GM19397 (cell line): ENCODE measurements at regions not wholly inside any gene's neighbourhood (a gene's known extent, or its start where the extent isn't known, plus 50 kb on each side); places are given as distances from the start of the nearest gene placed in this dataset.
"Not testable (repeated sequence)": the region's sequence is repeated elsewhere in the genome, so short reads cannot be mapped to it uniquely, and the experiment has no call there.

ENCODE experiments used
- ATAC-seq: cut with Tn5 transposase; IDR thresholded peaks from one replicate; pipeline ENCODE4 v1.9.1; 2021; ENCODE audit warnings: mild to moderate bottlenecking, moderate library complexity; ENCODE audit not compliant: unreplicated experiment

DNA sequence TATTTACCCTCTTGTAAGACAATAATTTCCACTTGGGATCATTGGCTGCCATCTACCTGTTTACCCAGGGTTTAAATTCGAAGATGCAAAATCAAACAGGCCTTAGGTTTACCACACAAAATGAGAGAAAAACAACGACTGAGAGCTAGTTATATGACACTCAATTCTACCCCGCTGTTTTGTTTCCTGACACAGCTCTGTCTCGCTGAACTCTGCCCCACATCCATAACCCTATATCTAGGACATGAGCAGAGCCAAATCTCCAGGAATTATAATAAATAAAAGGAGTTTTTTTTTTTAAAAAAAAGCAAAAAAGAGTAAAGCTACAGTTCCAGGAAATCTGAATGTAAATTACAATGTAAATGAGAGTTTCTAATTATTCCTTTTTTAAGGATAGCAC, 165.4 kb upstream of the NR2F2 start:
- ATAC-seq = no peak

DNA sequence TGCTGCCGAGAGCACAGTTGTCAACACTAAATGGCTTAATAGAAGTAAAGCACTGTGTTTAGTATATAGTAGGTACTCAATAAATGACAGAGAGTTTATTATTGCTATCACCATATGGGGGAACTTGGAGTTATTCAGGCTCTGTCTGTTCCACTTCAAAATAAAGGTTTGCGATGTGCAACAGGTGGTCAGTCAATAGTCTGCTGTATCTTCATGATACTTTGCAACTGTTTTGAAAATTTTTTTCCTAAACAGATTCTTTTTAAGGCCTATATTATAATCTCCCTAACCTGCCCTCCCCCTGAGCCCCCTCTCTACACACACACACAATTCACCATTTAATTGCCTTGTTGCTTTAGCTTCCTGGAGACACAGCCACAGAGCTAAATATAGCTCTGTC, 164.7 kb upstream of the NR2F2 start:
- ATAC-seq = no peak

DNA sequence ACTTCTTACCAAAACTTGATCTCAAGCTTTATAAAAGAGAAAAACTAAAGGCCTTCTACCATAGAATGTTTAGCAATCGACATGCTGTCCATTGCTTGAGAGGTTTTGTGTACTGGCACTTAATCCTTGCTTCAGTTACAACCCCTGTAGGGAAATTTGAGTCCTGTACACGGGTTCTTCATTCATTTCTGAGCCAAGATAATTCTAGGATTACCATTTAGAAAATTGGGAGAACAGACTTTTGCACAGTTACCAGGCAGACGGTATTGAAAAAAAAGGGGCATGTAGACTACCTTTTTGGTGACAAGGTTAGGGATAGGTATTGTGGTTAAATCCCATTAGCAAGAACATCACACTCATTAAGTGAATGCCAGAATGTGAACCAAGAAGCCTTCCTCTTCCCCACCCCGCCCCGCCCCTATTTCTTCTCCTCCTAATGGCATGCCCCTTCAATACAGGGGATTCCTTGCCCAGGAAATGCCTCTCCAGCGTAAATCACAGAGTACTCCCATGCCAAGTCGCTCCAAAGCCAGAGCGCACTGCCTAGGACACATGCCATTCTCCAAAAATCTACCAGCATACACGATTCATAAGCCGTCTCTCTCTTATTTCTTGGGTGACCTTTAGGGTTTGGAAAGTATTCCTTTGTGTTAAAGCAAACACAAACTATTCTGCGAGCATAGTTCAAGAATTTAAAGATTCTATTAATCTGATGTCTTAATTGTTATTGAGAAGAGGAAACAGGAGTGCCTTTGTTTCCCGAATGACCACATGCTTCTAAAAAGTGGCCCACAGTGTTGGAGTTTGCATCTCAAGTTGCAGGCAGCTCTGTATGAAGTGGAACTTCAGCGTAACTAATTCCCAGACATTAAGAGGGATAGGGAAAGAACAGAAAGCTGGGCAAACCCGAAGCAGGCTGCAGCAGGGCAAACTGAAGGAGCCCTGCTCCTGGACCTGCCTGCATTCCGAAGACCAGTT, 164.0 kb upstream of the NR2F2 start:
- no peak for ATAC-seq

DNA sequence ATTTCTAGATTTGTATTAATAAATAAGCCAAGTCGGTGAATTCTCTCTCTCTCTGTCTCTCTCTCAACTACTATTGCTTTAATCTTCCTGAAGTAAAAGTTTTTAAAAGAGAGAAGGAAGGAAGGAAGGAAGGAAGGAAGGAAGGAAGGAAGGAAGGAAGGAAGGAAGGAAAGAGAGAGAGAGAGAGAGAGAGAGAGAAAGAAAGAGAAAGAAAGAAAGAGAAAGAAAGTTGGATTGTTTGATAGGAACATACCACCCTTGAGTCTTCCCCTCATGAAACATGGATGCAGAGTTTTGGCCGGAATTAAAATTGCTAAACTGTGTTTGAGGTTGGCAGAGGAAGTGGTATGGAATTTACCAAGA, 159.9 kb upstream of the NR2F2 start:
- ATAC-seq = not testable (repeated sequence)

DNA sequence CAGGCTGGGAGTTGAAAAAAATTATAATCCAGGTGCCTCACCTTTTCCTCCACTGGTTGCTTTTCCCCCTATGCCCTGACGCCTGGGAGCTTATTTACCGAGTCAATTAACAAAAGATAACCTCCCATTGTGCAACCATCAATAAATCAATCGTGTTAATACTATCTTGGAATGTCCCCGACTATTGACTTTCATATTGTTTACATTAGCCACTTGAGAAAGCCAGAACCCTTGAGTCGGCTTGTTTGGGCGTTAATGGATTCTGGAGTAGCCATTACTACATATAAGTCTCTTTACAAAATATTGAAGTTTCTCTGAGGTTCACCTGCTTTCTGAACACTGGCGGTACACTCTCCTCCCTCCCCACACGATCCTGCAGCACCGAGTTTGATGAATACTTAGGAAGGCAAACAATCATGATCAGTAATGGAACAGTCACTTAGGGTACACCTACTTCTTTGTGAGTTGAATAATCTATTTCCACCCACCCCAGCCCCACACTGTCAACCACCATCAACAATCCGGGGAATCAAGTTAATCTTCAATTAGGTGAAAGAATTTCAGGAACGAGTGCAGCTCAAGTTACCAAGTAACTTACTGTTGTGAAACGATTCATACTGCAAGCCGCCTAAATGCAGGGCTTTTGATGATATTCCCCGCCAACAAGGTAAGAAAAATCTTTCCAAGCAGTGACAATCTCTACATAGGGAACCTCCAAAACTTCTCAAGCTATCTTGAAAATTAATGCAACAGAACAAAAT, 159.3 kb upstream of the NR2F2 start:
- ATAC-seq = no peak

DNA sequence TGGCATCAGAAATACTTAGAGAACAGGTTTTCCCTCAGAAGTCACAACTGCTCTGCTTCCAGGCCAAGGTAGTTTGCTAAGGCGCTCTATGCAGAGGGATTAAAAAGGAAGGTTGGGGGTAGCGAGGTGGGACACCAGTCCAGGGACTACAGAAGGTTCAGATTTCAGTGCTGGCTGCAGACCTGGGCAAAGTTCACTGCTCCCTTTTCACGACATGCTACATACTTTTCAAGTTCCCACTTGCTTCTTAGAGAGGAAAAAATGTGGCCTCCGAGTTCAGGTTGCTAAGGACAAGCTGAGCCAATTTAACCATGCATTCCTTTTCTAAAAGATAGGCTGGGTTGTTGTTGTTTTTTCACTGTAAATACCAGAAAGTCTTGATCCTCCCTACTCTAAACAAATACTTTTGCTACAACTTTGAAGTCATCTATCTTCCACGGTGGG, 158.6 kb upstream of the NR2F2 start:
- ATAC-seq = no peak

DNA sequence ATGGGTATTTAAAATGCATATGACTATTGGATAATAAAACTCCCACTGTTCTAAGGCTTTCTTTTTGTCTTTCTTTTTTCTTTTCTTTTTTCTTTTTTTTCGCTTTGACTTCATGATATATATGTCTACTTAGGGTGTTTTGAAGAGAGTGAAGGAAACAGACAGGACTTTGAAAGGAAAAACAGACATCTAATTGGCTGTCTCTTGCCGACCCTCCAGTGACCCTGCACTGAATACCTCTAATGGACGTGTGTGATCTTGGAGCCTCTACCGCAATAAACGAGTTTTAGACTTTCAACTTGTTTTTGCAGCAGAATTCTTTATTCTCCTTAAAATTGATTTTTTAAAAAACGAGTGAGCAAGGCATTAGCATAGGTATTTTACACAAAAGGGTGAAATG, 158.1 kb upstream of the NR2F2 start:
- ATAC-seq = no peak

DNA sequence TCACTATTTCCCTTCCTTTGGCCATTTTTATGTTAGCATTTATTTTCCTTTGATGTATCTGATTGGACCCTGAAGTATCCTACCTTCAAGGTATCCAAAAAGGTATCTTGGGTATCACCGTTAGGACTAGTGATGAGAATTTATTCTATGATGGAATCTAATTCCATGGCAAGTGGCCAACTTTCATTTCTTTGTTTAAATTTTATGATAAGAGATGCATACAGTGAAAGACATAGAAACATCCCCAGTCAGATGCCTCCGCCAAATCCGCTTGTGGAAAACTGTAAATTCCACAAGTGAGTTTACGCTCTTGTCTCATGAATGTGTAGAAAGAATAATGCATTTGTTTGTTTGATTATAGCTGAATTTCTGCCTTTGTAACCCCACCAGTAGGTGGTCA, 153.7 kb upstream of the NR2F2 start:
- no peak for ATAC-seq

DNA sequence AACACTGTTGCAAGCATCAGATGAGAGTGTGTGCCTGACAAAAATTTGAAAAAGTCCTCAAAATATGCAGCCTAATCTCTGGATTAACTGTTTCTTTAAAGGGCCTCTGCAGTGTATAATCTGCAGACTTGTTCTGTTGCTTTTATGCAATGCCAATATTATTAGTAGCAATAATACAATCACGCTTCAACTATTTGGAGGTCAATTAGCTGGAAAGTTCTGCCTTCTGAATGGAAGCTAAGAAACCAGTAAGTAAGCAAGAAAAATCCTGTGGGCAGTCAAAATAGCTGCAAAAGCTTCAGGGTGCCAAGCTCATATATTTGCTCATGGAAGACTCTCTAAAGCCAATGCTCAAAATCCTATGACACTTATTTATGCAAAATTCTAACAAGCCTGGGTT, 153.2 kb upstream of the NR2F2 start:
- ATAC-seq = no peak

DNA sequence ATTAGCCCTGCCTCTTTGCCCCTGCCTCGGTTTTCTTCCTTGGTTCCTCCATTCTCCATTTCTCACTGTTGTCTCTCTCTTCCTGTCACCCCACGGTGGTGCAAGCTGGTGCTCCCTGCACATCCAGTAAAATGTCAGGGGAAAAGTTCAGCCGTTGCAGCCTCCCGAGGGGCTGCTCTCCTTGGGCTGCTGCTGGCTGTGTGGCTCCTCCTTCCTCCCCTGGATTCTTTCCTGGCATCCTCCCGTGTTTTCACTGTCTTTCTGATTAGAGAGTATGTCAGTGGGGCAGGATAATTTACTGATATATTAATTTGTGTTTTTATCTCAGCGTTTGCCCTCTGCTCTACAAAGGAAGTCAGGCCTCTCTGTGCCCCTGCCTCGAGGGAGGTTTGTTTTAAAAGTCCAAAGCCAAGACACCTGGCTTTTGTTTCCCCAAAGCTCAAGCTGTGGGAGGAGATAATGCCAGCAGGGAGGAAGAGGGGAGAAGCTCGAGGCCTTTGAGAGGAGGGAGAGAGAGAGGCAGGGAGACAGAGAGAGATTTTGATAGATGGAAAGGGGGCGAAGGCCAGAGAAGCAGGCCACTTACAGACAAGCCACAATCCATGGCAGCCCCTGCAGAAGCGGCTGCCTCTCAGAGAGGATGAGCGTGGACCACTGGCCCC, 150.3 kb upstream of the NR2F2 start:
- ATAC-seq = no peak

DNA sequence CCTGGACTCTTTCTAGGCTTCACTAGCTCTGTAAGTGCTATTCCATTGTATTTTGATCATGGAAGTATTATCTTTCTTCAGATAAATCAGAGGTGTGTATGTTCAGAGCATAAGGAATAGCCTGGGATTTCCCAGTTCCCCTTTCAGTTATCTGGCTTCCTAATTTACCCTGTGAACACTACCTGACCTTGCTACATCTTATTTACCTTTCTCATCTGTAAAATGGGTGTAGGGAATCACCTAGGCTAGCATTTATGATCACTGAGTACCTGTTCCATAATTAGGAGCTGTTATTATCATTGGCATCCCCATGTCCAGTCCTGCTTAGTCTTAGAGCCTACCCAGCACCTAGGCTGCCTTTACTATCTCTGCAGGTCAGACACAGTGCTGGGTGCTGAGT, 149.3 kb upstream of the NR2F2 start:
- ATAC-seq = no peak

DNA sequence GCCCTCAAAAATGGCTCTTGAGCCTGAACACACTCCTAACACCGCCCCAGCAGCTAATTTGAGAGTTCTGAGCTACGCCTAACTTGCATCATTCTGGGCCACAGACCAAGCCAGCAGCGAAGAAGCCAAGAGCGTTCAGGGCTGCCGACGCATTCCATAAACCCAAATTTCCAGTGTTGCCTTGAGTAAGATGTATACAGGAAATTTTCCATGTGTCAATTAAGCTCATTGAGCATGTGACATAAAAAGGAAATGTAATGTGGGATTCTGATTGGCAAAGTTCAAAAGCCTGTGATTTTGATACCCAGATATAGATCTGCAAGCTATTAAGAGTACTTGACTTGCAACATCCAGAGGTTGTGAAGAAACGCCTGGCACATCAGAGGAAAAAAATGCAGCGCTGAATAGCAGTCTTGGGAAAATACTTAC, 148.6 kb upstream of the NR2F2 start:
- no peak for ATAC-seq

DNA sequence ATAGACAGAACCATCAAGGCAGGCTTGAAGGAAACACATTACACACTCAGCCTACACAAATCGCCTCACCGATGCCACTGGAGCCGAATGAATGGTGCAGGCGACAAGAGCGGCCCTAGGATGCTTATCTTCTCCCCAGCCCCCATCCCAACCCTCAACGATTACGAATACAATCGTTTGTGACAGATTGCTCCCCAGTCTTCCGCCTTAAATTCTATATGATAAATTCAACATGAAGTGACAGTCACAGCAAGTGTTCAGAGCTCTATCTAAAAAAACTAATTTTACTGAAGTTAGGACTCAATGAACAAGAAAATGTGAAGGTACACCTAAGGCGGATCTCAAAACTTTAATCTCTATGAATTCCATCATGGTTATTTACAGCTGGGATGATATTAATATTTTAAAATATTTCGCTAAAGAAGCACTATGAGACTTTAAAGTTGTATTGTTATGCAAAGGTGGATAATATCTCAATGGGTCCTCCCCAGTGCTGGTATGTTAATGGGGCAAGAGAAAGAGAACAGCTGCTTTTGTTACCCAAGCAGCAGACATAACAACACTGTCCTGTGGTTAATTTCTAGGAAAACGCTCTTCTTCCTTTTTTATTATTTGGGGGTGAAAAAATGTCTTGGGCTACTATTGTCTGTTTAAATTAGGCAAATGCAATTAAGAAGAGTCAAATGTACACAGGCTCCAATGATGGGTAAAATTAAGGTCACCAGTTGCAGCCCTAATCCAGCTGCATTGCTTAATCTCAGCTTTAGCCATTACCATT, 147.6 kb upstream of the NR2F2 start:
- ATAC-seq = no peak

DNA sequence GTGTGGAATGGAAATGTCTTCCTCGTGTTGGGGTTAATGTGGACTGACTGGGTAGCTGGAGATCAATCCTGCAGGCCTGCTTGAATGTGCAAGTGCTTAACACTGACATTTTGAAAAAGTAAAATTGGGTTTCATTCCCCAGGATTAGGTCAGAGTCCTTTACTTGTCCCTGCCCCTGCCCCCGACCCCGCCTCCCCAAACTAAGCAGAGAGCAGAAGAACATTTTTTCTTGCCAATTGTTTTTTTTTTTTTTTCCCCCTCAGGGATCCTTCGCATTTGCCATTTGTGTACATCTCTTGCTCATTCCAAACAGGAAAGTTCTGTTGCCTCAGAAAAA, 147.0 kb upstream of the NR2F2 start:
- ATAC-seq = no peak

DNA sequence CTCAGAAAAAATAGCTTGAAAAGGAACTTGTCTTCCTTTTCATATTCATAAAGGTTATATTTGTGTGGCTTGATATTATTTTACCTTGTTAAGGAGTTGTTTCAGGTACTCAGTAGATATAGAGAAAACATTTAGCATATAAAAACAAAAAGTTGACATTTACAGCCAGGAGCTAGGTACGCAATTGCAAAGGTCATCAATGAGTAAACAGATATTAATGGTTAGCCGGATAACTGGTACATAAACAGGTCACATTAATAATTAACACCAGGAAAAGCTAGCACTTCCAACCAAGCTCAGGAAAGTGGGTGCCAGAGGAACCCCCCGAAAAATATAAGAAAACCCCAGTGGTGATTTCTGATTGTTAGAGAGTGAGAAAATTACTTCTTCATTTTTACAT, 146.6 kb upstream of the NR2F2 start:
- ATAC-seq = no peak

DNA sequence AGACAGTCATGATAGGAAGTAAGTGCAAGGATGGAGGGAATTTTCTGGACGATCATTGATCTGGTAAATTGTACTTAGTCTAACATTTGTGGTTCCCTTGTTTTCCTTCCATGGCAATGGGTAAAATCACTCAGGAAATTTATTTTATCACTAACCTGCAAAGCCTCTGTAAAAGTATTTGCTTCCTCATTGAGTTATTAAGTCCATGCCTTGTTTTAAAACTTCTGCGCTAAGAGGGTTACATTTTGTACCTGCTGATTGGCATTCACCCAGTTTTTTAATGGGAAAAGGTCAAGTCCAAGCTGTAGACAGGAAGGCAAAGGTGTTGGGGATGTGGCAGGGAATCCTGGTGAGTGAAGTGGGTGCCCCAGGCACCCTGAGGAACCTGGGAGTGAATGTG, 146.2 kb upstream of the NR2F2 start:
- ATAC-seq = no peak

DNA sequence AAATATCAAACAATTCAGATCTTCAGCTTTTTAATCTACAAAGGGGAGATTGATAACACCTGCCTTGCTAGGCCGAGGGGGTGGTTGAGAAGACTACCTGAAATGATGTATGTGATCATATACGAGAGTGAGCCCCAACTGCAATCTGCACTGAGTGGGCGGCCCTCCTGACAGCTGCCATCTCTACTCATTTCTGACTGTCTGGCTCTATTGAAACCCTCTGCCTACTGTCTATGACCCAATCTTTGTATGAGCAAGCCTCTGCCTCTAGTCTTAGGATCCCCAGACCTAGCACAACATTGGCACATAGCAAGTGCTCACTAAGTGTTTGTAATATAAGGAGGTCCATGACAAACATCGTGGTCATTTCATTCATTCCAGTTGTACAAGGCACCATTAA, 144.4 kb upstream of the NR2F2 start:
- ATAC-seq = no peak

DNA sequence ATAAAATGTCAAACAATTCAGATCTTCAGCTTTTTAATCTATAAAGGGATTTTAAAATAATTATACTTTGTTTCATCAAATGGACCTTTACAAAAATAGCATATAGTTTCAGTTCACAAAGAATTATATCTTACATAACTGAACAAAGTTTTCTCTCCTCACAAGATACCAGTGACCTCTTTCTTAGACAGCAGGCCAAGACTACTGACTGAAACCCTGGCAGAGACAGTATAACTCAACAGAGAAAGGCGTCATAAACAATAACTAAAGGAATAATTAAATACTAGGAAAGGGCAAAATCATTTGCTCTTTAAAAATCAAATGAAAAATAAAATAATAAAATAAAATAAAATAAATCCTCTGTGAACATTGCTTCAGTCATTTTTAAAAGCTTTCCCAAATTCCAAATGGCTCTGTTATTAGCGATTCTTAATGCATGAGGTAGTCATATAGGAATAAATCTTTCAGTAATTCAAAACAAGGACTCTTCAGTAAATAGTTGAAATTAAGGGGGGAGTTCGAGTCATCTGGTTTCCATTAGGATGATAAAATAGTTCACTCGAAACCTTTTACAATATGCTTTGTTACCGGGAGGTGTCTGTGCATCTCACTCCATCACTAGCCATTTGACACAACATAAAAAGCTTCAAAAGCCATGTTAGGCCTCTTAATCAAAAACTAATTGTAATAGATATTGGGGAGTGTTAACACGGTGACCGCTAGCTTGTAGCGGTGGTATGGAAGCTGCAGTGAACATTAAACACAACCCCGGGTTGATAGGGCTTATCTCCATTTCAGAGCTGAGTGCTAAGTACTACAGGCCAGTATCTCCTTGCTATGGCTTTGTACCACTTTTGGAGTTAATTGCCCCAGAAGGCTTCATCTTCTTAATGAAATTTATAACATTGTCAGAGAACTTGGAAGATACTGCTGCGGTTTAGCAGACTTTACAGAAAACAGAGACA, 142.9 kb upstream of the NR2F2 start:
- no peak for ATAC-seq

DNA sequence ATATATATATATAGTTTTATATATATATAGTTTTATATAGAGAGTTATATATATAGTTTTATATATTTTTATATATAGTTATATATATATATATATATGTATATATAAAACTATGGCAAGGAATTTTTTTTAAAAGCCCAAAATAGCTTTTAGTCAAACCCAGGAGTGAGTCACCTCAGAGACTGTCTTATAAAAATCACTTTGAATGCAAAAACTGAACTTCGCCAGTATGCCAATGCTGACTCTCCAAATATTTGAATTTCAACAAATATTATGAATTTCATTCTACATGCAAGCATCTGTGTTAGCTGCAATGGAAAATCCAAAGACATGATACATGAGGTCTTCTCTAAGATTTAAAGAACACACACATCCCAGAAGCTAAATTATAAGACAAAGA, 132.8 kb upstream of the NR2F2 start:
- ATAC-seq = no peak

DNA sequence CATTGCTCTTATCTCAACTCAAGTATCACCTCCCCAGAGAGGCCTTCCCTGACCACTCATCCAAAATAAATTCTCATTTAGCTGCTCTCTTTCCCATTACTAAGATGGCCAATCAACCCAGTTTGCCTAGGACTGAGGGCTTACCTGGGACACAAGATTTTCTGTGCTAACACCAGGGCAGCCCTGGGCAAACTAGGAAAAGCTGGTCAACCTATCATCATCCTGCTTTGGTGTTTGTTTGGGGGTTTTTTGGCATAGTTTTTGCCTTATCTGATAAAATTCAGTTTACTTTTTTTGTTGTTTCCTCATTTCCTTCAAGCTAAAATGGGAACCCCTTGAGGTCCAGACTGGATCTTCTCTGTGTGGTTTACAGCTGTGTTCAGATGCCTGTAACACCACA, 131.4 kb upstream of the NR2F2 start:
- ATAC-seq = no peak
